PFSK-1 (cell line): ENCODE measurements at regions not wholly inside any gene's neighbourhood (a gene's known extent, or its start where the extent isn't known, plus 50 kb on each side); places are given as distances from the start of the nearest gene placed in this dataset.

ENCODE experiments used
- FOXP2 ChIP-seq: optimal IDR thresholded peaks from 2 replicates; pipeline ENCODE3; 2011; ENCODE audit warnings: borderline replicate concordance, control low read depth, inconsistent platforms; ENCODE audit not compliant: insufficient read depth; ENCODE audit errors: extremely low read length, extremely low read depth
- POLR2AphosphoS5 ChIP-seq: IDR thresholded peaks from 2 replicates; pipeline ENCODE4 v1.6.1; 2012; ENCODE audit warnings: low read depth, mild to moderate bottlenecking, control low read depth, low read length, moderate library complexity
- SIN3A ChIP-seq: IDR thresholded peaks from 2 replicates; pipeline ENCODE4 v1.6.1; 2012; ENCODE audit warnings: mild to moderate bottlenecking, low read length, moderate library complexity, borderline replicate concordance; ENCODE audit not compliant: insufficient read depth
- TAF1 ChIP-seq: IDR thresholded peaks from 2 replicates; pipeline ENCODE4 v1.6.1; 2012; ENCODE audit warnings: low read length, control low read depth, borderline replicate concordance; ENCODE audit not compliant: insufficient read depth
- TF ChIP-seq, protein P1 (sequence below), 2 experiments: IDR thresholded peaks; 2 replicates each; pipeline versions ENCODE4 v1.6.1 to v1.8.0; 2011 to 2012; ENCODE audit warnings: low read depth in 2 of 2, low read length in 2 of 2, control low read depth in 1 of 2, inconsistent platforms in 1 of 2, mild to moderate bottlenecking in 1 of 2, moderate library complexity in 1 of 2; ENCODE audit not compliant: insufficient read depth in 1 of 2

DNA sequence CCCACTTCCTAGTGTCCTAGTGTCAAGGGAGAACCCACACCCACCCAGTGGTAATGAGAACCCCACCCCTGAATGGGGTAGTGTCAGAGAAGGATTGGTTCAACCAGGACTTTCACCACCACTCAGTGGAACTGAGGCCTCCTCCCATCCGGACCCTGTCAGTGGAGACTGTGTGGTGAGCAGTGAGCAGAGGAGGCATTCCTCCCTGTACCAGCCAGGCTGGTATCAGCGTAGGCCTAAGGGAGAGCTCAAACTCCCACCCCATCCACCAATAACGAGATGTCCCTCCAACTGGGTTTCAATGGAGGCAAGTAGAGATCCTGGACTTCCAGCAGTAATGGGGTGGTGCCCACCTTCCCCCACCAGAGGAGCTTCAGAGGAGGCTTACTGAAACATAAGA is 1171.4 kb downstream of the TBC1D22A start:
- TF ChIP-seq SIN3A (no peak), FOXP2 (no peak), POLR2AphosphoS5 (no peak), TAF1 (no peak)
- TF ChIP-seq, protein P1, sequence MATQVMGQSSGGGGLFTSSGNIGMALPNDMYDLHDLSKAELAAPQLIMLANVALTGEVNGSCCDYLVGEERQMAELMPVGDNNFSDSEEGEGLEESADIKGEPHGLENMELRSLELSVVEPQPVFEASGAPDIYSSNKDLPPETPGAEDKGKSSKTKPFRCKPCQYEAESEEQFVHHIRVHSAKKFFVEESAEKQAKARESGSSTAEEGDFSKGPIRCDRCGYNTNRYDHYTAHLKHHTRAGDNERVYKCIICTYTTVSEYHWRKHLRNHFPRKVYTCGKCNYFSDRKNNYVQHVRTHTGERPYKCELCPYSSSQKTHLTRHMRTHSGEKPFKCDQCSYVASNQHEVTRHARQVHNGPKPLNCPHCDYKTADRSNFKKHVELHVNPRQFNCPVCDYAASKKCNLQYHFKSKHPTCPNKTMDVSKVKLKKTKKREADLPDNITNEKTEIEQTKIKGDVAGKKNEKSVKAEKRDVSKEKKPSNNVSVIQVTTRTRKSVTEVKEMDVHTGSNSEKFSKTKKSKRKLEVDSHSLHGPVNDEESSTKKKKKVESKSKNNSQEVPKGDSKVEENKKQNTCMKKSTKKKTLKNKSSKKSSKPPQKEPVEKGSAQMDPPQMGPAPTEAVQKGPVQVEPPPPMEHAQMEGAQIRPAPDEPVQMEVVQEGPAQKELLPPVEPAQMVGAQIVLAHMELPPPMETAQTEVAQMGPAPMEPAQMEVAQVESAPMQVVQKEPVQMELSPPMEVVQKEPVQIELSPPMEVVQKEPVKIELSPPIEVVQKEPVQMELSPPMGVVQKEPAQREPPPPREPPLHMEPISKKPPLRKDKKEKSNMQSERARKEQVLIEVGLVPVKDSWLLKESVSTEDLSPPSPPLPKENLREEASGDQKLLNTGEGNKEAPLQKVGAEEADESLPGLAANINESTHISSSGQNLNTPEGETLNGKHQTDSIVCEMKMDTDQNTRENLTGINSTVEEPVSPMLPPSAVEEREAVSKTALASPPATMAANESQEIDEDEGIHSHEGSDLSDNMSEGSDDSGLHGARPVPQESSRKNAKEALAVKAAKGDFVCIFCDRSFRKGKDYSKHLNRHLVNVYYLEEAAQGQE (IDR thresholded peaks at IDR 0.05; ENCODE audit: insufficient read depth in 1 of 2, low read depth in 2 of 2, low read length in 2 of 2), result no peak
